Panc1 (cell line): ENCODE measurements at regions not wholly inside any gene's neighbourhood (a gene's known extent, or its start where the extent isn't known, plus 50 kb on each side); places are given as distances from the start of the nearest gene placed in this dataset.

ENCODE experiments used
- ATAC-seq: fragments of 200-7000 bp; cut with Tn5 transposase; 2 replicates; pipeline ENCODE4 v1.9.1; 2020; ENCODE audit warnings: mild to moderate bottlenecking, moderate library complexity
- BruUV-seq: library from RNA; stranded (reverse); fragments of 400-500 nt; replicated peaks from 2 replicates; lab custom pipeline; 2021; lab: Mats Ljungman, UMichigan
- CTCF ChIA-PET: fragments of 300-600 bp; sonication (Branson Sonifier 250); formaldehyde crosslinking; loops from one replicate; lab custom pipeline; 2022; ENCODE audit warnings: antibody characterized with exemption; lab: Charles Lee
- POLR2A ChIA-PET: fragments of 300-600 bp; sonication (Branson Sonifier 250); formaldehyde crosslinking; loops from one replicate; lab custom pipeline; 2022; ENCODE audit warnings: antibody characterized with exemption; lab: Charles Lee
- DNase-seq: peaks from one replicate; pipeline ENCODE4 v3.0.0-alpha.2; 2010; ENCODE audit warnings: low read depth, low spot score
- H3K27ac ChIP-seq: 2 replicates; pipeline ENCODE4 v1.5.1; 2011; ENCODE audit warnings: mild to moderate bottlenecking, low read length, inconsistent platforms
- H3K27me3 ChIP-seq: fragments of 200-500 bp; sonication (Bioruptor generic); 2 replicates; pipeline ENCODE4 v1.6.0; 2014; ENCODE audit warnings: low read length, inconsistent platforms; ENCODE audit not compliant: control insufficient read depth, insufficient read depth
- H3K36me3 ChIP-seq: fragments of 200-500 bp; sonication (Bioruptor generic); 2 replicates; pipeline ENCODE4 v1.5.1; 2014; ENCODE audit warnings: inconsistent platforms, mild to moderate bottlenecking, low read length, moderate library complexity; ENCODE audit not compliant: control insufficient read depth, insufficient read depth
- H3K4me1 ChIP-seq: 2 replicates; pipeline ENCODE4 v1.5.1; 2011; ENCODE audit warnings: inconsistent platforms, mild to moderate bottlenecking, low read length, moderate library complexity; ENCODE audit not compliant: control insufficient read depth, insufficient read depth
- H3K4me3 ChIP-seq, 2 experiments: 2 replicates each; pipeline ENCODE4 v1.5.1; 2011 to 2012; ENCODE audit warnings: low read depth in 2 of 2, low read length in 2 of 2, mild to moderate bottlenecking in 2 of 2, inconsistent platforms in 1 of 2, moderate library complexity in 1 of 2
- H3K9me3 ChIP-seq: fragments of 200-500 bp; sonication (Bioruptor generic); 2 replicates; pipeline ENCODE4 v1.5.1; 2014; ENCODE audit warnings: low read depth, mild to moderate bottlenecking, inconsistent platforms, low read length, moderate library complexity; ENCODE audit not compliant: control insufficient read depth, insufficient read depth
- CTCF ChIP-seq: fragments of 450-650 bp; IDR thresholded peaks from 2 replicates; pipeline ENCODE4 v1.5.1; 2017; ENCODE audit warnings: mild to moderate bottlenecking
- POLR2AphosphoS5 ChIP-seq: IDR thresholded peaks from 2 replicates; pipeline ENCODE4 v1.6.1; 2012; ENCODE audit warnings: mild to moderate bottlenecking, low read depth, low read length, moderate library complexity
- SIN3A ChIP-seq: IDR thresholded peaks from 2 replicates; pipeline ENCODE4 v1.6.1; 2012; ENCODE audit warnings: low read depth, mild to moderate bottlenecking, low read length, moderate library complexity, borderline replicate concordance; ENCODE audit not compliant: insufficient read depth
- TCF7L2 ChIP-seq: IDR thresholded peaks from 2 replicates; pipeline ENCODE4 v1.6.1; 2011; ENCODE audit warnings: mild to moderate bottlenecking, low read depth, low read length, inconsistent platforms
- in situ Hi-C: cut with HindIII; loops from 2 replicates; pipeline ENCODE4 v1.10.0; 2016; ENCODE audit warnings: low sequenced_read_pairs, low pct_unique_long_range_greater_than_20kb
- intact Hi-C: fragments of 100-400 bp; cut with micrococcal nuclease; formaldehyde crosslinking; loops from one replicate; pipeline ENCODE4 v1.10.0; 2022; ENCODE audit not compliant: unreplicated experiment
- TF ChIP-seq, protein P1 (sequence below), 2 experiments: IDR thresholded peaks; 2 replicates each; pipeline ENCODE4 v1.6.1; 2011 to 2012; ENCODE audit warnings: low read depth in 2 of 2, control low read depth in 1 of 2, low read length in 1 of 2, mild to moderate bottlenecking in 1 of 2, moderate library complexity in 1 of 2; ENCODE audit not compliant: insufficient read depth in 1 of 2

GRCh38 chr14:47785058-47785457, 109.7 kb upstream of the MDGA2 start:
- CTCF ChIA-PET: no interaction called here
- in situ Hi-C loops: no loop called here

GRCh38 chr14:47778631-47779030, 103.2 kb upstream of the MDGA2 start:
- POLR2A ChIA-PET: no interaction called here
- CTCF ChIA-PET: no interaction called here
- no peak for ATAC-seq

More at GRCh38 chr14:47785058-47785457, 109.7 kb upstream of the MDGA2 start:
- POLR2A ChIA-PET: no interaction called here
- no TSS peak for BruUV-seq
- DNase-seq: no peak
- Histone ChIP-seq H3K27ac (no peak overlapping the region), H3K4me1 (no peaks in the 10 kb centered on the region), H3K4me3 (no peak overlapping the region), H3K27me3 (no peaks in the 10 kb centered on the region), H3K36me3 (no peaks in the 10 kb centered on the region; the same call in 1 of the 2 replicates), H3K9me3 (no peaks in the 10 kb centered on the region)
- ATAC-seq: no peak
- no peak for TF ChIP-seq TCF7L2
- no peak for TF ChIP-seq POLR2AphosphoS5
- TF ChIP-seq CTCF: no peak
- TF ChIP-seq, protein P1, sequence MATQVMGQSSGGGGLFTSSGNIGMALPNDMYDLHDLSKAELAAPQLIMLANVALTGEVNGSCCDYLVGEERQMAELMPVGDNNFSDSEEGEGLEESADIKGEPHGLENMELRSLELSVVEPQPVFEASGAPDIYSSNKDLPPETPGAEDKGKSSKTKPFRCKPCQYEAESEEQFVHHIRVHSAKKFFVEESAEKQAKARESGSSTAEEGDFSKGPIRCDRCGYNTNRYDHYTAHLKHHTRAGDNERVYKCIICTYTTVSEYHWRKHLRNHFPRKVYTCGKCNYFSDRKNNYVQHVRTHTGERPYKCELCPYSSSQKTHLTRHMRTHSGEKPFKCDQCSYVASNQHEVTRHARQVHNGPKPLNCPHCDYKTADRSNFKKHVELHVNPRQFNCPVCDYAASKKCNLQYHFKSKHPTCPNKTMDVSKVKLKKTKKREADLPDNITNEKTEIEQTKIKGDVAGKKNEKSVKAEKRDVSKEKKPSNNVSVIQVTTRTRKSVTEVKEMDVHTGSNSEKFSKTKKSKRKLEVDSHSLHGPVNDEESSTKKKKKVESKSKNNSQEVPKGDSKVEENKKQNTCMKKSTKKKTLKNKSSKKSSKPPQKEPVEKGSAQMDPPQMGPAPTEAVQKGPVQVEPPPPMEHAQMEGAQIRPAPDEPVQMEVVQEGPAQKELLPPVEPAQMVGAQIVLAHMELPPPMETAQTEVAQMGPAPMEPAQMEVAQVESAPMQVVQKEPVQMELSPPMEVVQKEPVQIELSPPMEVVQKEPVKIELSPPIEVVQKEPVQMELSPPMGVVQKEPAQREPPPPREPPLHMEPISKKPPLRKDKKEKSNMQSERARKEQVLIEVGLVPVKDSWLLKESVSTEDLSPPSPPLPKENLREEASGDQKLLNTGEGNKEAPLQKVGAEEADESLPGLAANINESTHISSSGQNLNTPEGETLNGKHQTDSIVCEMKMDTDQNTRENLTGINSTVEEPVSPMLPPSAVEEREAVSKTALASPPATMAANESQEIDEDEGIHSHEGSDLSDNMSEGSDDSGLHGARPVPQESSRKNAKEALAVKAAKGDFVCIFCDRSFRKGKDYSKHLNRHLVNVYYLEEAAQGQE (IDR thresholded peaks at IDR 0.05; ENCODE audit: insufficient read depth in 1 of 2, low read depth in 2 of 2, low read length in 1 of 2): no peak
- TF ChIP-seq SIN3A: no peak
- intact Hi-C loops: no loop called here

More at GRCh38 chr14:47778631-47779030, 103.2 kb upstream of the MDGA2 start:
- no peak for TF ChIP-seq CTCF
- TF ChIP-seq TCF7L2: no peak
- TF ChIP-seq SIN3A: no peak
- TF ChIP-seq POLR2AphosphoS5: no peak
- TF ChIP-seq, protein P1 (IDR thresholded peaks at IDR 0.05; ENCODE audit: insufficient read depth in 1 of 2, low read depth in 2 of 2, low read length in 1 of 2): no peak
- Histone ChIP-seq H3K27me3 (no peaks in the 10 kb centered on the region), H3K27ac (no peak overlapping the region), H3K4me3 (no peak overlapping the region), H3K9me3 (no peaks in the 10 kb centered on the region), H3K36me3 (no peaks in the 10 kb centered on the region), H3K4me1 (no peaks in the 10 kb centered on the region)
- intact Hi-C loops (no loop called here), in situ Hi-C loops (no loop called here)
- BruUV-seq: no TSS peak
- DNase-seq: no peak
